GM21447 (cell line): ENCODE measurements at regions not wholly inside any gene's neighbourhood (a gene's known extent, or its start where the extent isn't known, plus 50 kb on each side); places are given as distances from the start of the nearest gene placed in this dataset.

ENCODE experiments used
- ATAC-seq: cut with Tn5 transposase; IDR thresholded peaks from one replicate; pipeline ENCODE4 v1.9.1; 2021; ENCODE audit not compliant: unreplicated experiment

DNA sequence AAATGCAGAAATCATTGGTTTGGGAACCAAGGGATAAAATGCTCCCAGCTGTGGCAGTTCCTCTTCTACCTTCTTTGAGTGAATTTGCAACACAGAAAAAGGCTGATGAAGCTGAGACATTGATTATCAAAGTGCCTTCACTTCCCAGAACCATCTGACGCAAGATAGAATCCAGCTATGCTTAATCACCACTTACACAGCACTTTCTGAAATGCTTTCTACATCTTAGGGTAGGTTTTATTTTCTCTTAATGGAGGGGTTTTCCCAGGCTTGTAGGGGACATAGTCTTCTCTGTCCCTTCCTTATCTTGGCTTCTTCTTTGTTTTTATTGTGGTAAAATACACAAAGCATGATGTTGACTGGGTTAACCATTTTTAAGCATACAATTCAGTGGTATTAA lies 332.6 kb upstream of the ZNF32 start:
- no peak for ATAC-seq

DNA sequence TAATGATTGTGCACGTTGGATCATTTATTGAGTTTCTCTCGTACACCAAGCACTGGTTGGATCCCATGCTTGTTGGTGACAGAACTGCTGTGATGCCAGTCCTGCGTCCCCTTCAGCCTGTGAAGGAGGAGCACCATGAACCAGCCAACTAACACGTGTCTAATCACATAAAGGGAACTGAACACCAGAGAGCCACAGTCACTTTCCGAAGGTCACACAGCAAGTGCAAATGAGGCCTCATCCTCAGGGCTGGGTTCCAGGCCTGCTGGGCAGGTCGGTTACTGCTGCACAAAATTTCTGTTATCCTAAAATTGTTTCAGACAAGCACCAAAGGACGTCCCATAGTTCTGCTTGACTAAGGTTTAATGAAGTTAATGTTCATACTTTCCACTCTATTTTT lies 332.0 kb upstream of the ZNF32 start:
- no peak for ATAC-seq

DNA sequence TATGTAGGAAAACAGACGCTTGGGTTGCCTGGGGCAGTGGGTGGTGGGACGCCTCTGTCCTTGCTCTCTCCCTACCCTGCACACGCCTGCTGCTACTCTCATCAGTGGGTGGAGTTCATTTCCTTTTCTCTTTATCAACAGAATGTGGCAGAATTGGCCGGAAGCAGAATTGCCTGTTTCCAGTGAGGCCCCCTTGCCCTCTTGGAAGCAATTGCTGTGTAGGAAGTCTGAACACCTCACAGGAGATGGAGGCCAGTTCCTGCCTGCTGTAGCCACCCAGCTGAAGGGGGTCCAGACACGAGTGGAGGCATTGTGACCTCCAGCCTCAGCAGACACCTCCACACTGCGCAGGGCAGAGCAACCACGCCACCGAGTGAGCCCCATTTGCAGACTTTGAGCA lies 331.6 kb upstream of the ZNF32 start:
- ATAC-seq, result no peak

DNA sequence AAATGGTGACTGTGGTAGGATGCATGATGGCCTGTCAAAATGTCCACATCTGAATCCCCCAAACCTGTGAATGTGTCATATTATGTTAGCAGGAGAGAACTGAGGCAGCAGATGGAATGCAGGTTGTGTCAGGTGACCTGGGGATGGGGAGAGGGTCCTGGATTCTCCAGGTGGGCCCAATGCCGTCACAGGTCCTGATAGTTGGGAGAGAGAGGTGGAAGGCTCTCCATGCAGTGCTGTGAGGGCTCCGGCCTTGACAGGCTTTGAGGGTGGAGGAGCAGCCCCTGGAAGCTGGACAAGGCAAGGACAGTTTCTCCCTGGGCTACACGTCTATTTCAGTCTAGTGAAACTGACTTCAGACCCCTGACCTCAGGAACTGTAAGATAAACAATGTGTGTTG lies 330.9 kb upstream of the ZNF32 start:
- no peak for ATAC-seq

DNA sequence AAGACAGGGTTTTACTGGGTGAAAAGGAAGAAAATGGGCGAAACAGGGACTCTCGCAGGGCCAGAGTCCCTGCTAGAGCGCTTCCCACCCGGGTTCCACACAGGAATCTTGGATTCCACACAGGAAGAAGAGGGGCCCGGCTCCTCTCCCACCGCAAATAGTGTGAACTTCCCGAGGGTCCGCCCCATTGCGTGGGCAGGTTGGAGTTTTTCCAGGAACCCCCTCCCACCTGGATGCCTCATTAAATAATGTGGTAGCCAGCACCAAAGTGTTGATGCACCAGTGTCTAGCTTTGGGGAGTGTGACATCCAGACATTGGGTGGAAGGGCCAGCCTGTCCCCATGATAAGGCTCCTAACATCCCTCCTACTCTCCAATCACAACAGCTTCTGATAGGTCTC lies 330.3 kb upstream of the ZNF32 start:
- ATAC-seq, result no peak

DNA sequence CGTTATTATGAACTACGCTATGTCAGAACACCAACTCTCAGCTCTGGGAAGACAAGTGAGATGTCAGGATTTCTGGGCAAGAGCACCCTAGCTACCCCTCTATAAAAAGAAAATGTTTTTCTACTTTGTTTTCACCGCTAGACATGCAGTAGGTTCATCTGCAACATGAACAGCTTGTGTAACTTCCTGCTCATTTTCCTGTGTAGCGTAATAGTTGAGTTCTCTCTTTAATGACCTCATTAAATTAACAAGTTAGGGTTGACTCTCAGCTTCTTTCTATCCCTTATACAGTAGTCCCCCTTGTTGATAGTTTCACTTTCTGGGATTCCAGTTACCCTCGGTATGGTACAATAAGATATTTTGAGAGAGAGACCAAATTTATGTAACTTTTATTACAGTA lies 329.4 kb upstream of the ZNF32 start:
- ATAC-seq, result no peak

DNA sequence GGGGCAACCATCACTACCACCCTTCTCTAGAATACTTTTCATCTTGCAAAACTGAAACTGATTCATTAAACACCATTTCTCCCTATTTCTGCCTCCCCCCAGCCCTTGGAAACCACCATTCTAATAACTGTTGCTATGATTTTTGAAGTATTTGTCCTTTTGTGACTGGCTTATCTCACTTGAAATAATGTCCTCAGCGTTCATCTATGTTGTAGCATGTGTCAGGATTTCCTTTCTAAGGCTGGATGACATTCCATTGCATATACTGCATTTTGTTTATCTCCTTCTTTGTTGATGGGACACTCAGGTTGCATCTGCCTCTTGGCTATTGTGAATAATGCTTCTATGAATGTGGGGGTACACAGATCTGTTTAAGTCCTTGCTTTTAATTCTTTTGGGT lies 327.6 kb upstream of the ZNF32 start:
- ATAC-seq, result no peak

DNA sequence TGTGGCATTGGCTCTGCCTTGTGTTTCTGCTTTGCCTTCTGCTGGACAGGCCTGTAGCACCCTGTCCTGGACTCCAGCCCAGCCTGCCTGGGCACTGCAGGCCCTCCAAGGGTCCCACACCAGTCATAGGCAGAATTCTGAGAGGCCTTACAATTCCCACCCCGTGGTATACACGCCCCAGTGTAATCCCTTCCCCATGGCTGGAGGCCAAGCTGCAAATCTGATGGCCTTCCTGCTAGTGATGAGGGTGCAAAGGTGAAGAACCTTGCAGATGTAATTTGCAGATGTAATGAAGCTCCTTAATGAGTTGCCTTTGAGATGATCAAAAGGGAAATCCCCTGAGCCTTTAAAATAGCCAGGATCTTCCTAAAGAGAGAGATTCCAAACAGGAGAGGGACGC lies 325.1 kb upstream of the ZNF32 start:
- no peak for ATAC-seq

DNA sequence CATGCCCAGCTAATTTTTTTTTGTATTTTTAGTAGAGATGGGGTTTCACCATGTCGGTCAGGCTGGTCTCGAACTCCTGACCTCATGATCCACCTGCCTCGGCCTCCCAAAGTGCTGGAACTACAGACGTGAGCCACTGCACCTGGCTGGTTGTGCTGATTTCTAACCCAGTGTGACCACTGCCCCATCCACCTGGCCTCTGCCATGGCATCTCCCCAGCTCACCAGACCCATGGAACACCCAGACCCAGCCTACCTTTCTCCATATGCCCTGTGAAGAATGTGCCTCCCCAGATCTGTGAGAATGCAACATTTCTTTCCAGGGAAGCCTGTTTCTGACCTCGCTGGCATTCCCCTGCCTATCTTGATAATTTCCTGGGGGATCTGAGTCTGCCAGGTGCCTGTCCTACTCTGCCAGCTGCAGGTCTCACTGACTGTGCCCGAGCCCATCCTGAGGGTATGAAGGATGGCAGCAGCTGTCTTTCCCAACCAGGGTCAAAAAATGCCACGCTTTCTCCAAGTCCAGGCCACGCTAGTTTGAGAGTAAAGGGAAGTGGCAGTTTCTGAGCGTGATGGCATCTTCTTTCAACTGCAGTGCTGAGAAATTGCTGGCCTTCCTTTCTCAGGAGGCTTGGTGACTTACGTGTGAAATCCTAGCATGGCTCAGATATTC lies 324.4 kb upstream of the ZNF32 start:
- ATAC-seq, result no peak

DNA sequence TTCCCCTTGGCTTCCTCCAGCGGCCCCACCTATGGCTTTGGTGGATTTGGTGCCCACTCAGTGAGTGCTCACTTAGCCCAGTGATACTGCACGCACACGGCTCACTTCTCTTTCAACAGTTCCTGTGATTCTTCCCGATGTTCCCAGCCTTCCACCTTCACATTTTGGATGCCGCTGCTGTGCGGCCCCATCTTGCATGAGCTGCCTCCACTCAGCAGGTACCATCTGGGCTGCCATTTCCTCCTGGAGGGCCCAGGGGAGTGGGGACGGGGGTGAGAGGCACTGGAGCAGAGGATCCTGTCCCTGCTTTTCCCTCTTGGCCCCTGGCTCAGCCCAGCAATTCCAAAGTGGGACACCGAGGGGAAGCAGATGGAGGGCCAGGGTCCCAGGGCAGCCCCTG lies 323.3 kb upstream of the ZNF32 start:
- ATAC-seq, result no peak

DNA sequence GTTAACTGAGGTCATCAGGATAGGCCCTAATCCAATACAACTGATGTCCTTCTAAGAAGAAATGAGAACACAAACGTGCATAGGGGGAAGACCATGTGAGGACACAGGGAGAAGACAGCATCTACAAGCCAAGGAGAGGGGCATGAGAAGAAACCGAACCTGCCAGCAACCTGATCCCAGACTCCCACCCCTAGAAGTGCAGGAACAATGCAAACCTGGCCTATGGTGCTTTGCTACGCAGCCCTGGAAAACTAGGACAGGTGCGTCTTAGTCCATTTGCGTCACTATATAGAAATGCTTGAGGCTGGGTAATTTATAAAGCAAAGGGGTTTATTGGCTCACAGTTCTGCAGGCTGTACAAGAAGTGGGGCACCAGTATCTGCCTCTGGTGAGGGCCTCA lies 322.6 kb upstream of the ZNF32 start:
- ATAC-seq, result no peak

DNA sequence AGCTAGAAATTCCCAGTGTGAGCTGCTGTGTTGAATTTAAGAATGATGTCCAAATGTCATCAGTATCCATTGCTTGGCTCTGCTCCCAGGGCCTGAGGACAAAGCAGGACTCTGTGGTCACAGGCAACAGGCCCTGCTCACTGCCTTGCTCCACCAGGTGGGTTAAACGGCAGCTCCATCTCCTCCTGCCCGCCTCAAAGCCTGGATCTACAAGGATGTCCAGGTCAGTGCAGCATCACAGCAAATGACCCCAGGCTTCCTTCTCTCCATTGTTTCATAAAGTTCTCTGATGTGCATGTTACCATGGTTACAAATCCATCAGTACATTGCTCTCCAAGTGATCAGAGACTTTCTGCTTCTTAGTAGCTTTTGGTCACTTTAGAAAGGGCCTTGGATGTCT lies 322.0 kb upstream of the ZNF32 start:
- no peak for ATAC-seq

DNA sequence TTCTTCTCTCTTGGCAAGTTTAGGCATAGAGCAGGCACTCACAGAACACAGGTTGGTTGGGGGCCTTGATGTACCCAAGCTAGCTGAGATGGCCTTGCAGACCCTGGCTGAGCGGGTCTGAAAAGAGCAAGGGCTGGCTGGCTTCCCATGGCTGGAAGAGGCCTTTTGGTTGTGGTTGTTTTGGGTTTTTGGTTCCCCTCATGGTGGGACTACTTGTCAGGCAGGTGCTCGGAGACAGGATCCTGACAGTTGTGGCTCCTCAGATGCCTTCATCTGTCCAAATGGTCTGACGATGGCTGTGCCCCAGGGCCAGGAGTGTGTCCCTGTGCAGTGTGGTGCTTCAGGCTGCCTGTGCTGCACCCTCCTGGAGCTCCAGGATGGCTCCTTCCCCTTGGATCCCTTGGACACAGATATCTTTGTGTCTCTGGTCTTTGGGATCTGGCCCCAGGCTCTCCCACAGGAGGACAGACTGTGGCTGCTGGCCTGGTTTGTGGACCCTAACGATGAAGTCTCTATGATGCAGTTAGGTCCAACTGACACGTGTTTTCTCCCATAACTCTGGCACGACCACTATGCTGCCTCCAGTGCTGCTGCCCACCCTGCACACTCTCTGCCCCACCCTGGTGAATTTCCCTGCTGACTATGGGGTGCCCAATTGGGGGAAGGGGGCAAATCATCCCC lies 321.5 kb upstream of the ZNF32 start:
- ATAC-seq, result no peak

DNA sequence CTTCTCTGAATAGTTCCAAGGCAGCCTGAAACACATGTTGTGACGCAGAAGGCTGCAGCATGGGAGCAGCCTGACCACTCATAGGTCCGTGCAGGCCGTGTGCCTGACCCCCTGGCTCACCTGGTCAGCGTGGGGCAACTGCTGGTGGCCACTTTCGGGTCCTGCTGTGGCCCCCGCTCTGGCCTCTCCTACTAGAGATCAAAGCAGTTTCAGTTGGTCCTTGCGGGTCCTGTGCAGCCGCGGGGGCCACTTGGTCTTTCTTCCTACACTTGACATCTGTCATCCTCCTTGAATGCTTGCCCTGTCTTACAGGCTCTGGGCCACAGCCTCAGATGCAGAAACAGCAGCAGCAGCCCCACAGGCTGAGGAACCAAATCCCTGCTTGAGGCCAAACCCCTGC lies 320.8 kb upstream of the ZNF32 start:
- ATAC-seq, result no peak

DNA sequence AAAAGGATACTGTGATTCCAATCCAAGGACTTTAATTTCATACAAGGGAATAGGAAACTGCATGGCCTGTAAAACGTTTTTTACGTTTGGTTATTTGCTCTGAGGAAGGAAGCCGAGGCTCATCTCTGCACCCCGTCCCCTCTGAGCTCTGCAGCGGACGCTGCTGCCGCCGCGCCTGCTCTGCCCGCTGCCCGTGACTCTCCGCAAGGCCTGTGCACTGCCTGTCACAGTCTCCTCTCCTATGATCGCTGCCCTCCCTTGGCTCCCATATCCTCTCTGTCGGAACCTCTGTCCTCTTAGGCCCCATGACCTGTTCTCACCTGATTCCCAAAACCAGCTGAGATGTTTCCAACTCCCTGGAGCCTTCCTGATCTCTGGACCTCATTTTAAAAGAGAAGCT lies 320.3 kb upstream of the ZNF32 start:
- ATAC-seq, result no peak

DNA sequence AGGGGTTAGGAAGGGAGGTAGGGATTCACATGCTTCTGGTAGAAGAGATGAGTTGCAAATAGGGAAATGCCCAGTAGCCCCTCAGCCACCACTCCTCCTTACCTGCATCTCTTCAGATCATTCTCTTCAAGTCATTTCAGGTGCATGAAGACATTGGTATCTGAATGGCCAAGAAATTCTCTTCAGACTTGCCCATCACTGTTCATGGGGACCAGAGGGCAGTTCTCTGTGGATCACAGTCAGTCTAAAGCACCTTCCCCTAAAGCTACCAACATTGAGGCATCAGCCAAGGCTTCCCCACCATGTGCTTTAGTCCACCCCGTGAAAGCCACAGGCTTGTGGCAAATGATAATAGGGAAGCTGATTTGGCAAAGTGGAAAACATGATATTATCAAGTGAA lies 319.4 kb upstream of the ZNF32 start:
- no peak for ATAC-seq

DNA sequence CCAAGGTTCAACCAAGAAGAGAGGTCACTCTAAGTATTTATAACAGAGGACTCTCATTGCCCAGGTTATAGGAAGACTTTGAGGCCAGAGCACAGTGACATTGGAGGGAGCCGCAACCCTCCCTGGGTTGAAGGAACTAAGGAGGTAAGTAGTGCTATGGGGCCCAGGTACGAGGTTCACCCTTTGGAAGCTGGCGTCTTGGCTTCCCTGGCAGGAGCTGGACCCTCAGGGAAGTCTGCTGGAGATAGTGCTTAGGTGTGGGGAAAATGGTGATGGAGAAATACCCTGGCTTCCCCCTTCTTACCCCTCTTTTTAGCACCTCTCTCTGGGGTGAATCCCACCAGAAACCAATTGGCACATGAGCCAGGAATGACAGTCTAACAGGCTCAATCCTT lies 317.9 kb upstream of the ZNF32 start:
- ATAC-seq, result no peak

DNA sequence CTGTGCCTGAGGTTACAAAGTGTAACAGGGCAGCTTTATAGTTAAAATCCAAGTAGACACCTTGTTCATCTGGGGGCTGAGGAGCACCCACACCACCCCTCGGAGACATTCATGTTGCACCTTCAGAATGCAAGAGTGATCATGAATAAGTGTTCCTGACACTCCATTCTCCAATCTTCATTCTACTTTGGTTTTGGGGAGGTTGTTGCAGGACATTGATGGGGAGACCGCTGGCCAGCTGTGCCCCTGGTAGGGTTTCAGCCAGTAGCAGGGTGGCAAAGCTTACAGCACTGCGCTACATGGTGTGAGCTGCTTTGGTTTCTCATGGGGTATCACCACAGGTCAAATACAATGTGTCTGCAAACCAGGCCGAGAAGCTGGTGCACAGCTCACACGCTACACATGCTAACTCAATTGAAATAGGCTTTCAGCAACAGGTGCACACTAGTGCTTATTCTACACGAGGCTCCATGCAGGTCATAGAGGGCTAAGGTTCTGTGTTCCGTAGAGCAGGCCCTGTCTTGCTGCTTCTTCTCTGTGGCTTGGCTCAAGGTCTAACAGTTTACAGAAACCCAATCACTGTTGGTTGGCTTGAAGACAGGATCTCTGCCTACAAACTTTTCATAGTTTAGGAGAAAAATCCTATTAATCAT lies 317.4 kb upstream of the ZNF32 start:
- no peak for ATAC-seq

DNA sequence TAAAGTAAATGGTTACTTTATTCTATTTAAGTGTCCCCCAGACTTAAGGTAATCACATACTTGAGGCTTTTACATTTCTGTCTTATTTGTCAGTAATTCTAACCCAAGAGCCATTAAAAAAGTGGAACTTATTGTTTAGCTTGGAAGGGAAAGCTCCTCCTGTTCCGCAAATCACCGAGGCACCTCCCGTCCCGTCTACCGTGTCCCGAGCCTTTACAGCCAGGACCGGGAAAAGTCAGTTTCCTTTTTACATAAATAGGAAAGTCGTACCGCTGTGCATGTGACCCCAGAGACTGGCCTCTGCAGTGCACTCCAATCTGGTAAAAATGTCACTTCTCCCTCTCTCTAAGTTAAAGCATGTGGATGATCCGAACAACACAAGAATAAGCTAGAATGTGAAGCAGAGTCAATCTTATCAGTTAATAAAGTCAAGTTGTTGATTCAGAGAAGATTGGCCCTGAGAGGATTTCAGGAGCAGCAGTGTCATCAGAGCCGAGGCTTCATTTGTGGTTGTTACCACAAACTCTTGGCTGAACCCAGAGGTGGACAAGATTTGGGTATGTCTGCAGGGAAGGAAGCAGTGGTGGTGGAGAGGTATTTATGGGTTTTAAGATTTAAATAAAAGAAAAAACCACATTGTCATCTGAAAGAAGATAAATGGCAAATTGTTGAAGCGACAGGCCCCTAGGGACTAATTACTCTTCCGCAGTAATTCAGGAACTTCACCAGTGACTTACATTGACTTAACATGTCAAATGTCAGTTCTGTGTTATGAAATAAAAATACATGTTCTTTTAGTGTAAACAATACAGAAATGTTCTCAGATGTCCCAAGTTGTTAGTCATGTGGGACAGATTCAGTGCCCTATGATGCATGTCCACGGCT lies 316.6 kb upstream of the ZNF32 start:
- ATAC-seq, result peak; percentile 49

DNA sequence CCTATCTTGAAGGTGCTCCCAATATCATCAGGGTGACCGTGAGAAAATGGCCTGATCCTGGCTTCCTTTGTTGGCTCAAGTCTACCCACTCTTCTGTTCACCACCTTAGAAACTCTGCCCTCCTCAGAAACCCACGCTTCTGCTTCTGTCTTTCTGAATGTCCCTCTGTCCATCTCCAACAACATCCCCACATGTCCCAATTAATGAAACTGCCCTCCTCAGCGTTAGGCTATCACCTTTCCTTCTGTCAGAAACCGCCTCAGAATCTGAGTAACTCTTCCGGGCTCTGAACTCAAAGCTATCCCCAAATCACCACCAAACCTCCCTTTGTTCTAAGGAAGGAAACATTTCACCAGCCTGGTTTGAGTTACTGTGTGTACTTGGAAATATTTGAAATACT lies 315.8 kb upstream of the ZNF32 start:
- ATAC-seq, result no peak

DNA sequence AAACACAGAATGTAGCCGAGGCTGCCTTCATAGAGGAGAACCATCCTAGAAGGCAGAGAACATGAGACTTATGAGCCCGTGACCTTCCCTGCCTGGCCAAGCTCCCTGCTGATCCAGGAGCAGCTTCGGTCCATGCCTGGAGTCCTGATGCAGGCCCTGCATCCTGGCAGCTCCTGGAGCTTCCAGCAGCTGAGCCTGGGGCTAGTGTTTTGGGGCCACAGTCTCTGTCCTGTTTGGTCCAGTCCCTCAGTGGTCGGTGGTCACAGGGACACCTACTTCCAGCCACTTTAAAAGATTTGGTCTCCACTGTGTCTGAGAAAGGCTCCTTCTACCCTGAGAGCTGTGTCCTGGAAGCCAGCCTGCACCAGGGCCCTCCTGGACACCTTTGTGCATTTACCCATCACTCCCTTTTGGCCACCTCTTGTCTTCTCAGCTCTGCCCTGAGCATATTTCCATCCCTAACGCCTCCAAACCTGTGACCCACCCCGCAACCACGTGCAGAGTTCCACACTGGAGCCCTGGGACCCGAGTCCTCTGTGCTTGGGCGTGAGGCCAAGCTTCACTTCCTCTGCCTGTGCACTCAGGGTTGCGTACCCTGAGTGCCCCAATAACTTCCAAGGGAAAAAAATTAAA lies 315.2 kb upstream of the ZNF32 start:
- no peak for ATAC-seq
